GM12892 (cell line): ENCODE measurements at regions not wholly inside any gene's neighbourhood (a gene's known extent, or its start where the extent isn't known, plus 50 kb on each side); places are given as distances from the start of the nearest gene placed in this dataset.

Experiments
- POLR2A ChIP-seq: IDR thresholded peaks from 2 replicates; pipeline ENCODE4 v1.6.1; 2011; ENCODE audit warnings: low read depth, low read length, control low read depth
- POLR2AphosphoS5 ChIP-seq: IDR thresholded peaks from 2 replicates; pipeline ENCODE4 v1.6.1; 2011; ENCODE audit warnings: low read depth, low read length, control low read depth

GRCh38 chr7:82617156-82617555 is 173.6 kb upstream of the CACNA2D1 start:
- TF ChIP-seq POLR2A (no peak), POLR2AphosphoS5 (no peak)
